Choroid plexus epithelial cell (primary cell): ENCODE measurements at regions not wholly inside any gene's neighbourhood (a gene's known extent, or its start where the extent isn't known, plus 50 kb on each side); places are given as distances from the start of the nearest gene placed in this dataset.
"Not testable (repeated sequence)": the region's sequence is repeated elsewhere in the genome, so short reads cannot be mapped to it uniquely, and the experiment has no call there.

ENCODE experiments used
- DNase-seq: peaks from one replicate; pipeline ENCODE4 v3.0.0-alpha.2; 2010; ENCODE audit warnings: low read depth
- H3K4me3 ChIP-seq: 2 replicates; pipeline ENCODE4 v1.5.1; 2011; ENCODE audit warnings: low read depth, mild to moderate bottlenecking, control low read depth, low read length, moderate library complexity
- CTCF ChIP-seq: conservative IDR thresholded peaks from 2 replicates; pipeline ENCODE4 v1.5.1; 2011; ENCODE audit warnings: low read depth, mild to moderate bottlenecking, control low read depth, inconsistent platforms, low read length, moderate library complexity

- H3K4me3 ChIP-seq, result no peak overlapping the region
- no peak for DNase-seq
- no peak for TF ChIP-seq CTCF
Observed at GRCh38 chr3:193029800-193030199, 112.1 kb upstream of the MB21D2 start.

- peak; percentile 67 for DNase-seq
Observed at GRCh38 chr3:193030276-193030675, 112.6 kb upstream of the MB21D2 start.

GRCh38 chr3:193031911-193032310 lies 114.3 kb upstream of the MB21D2 start:
- no peak for DNase-seq
- no peak for TF ChIP-seq CTCF
- H3K4me3 ChIP-seq, result no peak overlapping the region

More at GRCh38 chr3:193030276-193030675, 112.6 kb upstream of the MB21D2 start:
- no peak overlapping the region for H3K4me3 ChIP-seq
- TF ChIP-seq CTCF, result no peak

- no peak for DNase-seq
Observed at GRCh38 chr3:193033226-193033780, 115.6 kb upstream of the MB21D2 start.

GRCh38 chr3:193037828-193038227 lies 120.2 kb upstream of the MB21D2 start:
- not testable (repeated sequence) for H3K4me3 ChIP-seq, DNase-seq

More at GRCh38 chr3:193033226-193033780, 115.6 kb upstream of the MB21D2 start:
- no peak for TF ChIP-seq CTCF
- no peak overlapping the region for H3K4me3 ChIP-seq

GRCh38 chr3:193039058-193039457 lies 121.4 kb upstream of the MB21D2 start:
- no peak for DNase-seq
- TF ChIP-seq CTCF, result no peak
- H3K4me3 ChIP-seq, result no peak overlapping the region

GRCh38 chr3:193040836-193041672 lies 123.4 kb upstream of the MB21D2 start:
- TF ChIP-seq CTCF, result peak; percentile 59
- H3K4me3 ChIP-seq, result no peak overlapping the region
- DNase-seq, result peak; percentile 76
